ENCODE measurements at regions not wholly inside any gene's neighbourhood (a gene's known extent, or its start where the extent isn't known, plus 50 kb on each side); places are given as distances from the start of the nearest gene placed in this dataset.

DNA sequence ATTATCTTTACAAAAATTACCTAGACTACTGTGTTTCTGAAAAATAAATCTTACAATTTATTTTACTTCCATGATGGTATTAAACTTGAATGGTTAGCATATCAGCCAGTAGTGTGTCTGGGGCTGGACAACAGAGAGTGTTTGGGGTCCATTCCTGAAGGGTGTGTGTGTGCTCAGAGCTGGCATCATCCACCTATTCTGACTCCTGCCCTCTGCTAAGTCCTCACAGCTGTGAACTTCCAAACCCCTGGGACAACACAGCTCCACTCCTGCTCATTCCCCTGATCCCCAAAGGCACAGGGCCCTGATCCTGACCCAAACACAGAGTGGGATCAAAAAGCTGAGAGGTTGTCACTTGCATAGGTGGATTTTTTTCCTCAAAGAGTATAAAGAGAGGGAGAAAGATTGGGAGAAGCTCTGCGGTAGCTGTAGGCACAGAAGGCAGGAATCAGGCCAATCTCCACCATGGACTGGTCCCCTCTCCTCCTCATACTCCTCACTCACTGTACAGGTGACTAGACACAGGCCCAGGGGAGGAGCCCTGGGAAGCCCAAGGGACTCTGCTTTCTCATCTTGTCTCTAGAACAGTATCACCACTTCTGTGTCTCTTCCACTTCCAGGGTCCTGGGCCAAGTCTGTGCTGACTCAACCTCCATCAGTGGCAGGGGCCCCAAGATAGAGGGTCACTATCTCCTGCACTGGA, 55.7 kb upstream of the TOP3B start:
- Histone ChIP-seq H3K27me3 (ENCODE audit: insufficient read depth, poor library complexity, severe bottlenecking) (no peaks in the 10 kb centered on the region), H3K36me3 (ENCODE audit: low read depth) (no peaks in the 10 kb centered on the region), H3K4me1 (ENCODE audit: insufficient read depth, poor library complexity, severe bottlenecking) (no peaks in the 10 kb centered on the region), H3K27ac (ENCODE audit: poor library complexity, severe bottlenecking) (no peak overlapping the region), H3K4me3 (ENCODE audit: severe bottlenecking) (no peak overlapping the region), H3K9me3 (ENCODE audit: severe bottlenecking) (peaks cover 7% of the 10 kb centered on the region)
- no peak for DNase-seq (ENCODE audit: low spot score)
- ATAC-seq (ENCODE audit: low read depth) = no peak
- TF ChIP-seq, protein P1, sequence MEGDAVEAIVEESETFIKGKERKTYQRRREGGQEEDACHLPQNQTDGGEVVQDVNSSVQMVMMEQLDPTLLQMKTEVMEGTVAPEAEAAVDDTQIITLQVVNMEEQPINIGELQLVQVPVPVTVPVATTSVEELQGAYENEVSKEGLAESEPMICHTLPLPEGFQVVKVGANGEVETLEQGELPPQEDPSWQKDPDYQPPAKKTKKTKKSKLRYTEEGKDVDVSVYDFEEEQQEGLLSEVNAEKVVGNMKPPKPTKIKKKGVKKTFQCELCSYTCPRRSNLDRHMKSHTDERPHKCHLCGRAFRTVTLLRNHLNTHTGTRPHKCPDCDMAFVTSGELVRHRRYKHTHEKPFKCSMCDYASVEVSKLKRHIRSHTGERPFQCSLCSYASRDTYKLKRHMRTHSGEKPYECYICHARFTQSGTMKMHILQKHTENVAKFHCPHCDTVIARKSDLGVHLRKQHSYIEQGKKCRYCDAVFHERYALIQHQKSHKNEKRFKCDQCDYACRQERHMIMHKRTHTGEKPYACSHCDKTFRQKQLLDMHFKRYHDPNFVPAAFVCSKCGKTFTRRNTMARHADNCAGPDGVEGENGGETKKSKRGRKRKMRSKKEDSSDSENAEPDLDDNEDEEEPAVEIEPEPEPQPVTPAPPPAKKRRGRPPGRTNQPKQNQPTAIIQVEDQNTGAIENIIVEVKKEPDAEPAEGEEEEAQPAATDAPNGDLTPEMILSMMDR (IDR thresholded peaks at IDR 0.05; ENCODE audit: poor library complexity, severe bottlenecking) = no peak

DNA sequence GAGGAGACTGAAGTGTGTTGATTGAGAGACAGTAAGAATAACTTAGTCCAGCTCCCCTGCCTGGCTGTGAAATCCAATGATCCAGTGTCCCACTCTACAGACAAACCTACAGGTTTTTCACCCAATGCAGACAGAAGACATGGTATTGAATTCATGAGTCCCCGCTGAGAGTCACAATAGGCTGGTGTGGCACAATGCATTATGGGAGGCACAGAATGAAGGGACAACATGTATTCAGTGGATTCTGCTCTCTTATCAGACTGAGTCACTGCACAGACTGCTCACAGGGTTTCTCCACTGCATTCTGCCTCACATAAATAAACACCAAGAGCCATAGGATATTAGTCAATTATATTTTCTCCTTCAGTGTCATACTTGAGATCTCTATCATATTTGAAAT, 55.2 kb upstream of the TOP3B start:
- Histone ChIP-seq H3K4me1 (ENCODE audit: insufficient read depth, poor library complexity, severe bottlenecking) (no peaks in the 10 kb centered on the region), H3K4me3 (ENCODE audit: severe bottlenecking) (no peak overlapping the region), H3K27me3 (ENCODE audit: insufficient read depth, poor library complexity, severe bottlenecking) (no peaks in the 10 kb centered on the region), H3K36me3 (ENCODE audit: low read depth) (no peaks in the 10 kb centered on the region), H3K27ac (ENCODE audit: poor library complexity, severe bottlenecking) (no peak overlapping the region), H3K9me3 (ENCODE audit: severe bottlenecking) (peaks cover 7% of the 10 kb centered on the region)
- TF ChIP-seq, protein P1 (IDR thresholded peaks at IDR 0.05; ENCODE audit: poor library complexity, severe bottlenecking) = no peak
- ATAC-seq (ENCODE audit: low read depth) (no peak), DNase-seq (ENCODE audit: low spot score) (no peak)

DNA sequence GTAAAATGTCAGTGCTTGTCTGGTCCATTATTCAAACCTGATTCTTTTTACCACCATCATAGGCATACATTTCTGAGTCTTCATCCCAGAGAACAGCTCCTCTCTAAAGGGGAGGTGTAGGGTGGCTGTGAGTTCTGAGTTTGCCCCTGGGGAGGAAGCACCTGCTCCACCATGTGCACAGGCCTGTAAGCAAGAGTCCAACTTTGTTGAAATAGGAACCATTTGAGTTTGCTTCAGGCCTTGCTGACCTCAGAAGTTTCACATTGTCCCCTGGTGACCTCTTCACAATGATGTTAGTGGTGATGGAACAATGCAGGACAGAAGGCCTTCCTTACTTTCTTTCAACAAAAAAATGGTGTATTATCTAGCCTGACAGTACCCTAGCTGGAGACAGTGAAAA, 54.6 kb upstream of the TOP3B start:
- TF ChIP-seq, protein P1 (IDR thresholded peaks at IDR 0.05; ENCODE audit: poor library complexity, severe bottlenecking) = no peak
- H3K9me3 ChIP-seq (ENCODE audit: severe bottlenecking) = peaks cover 7% of the 10 kb centered on the region
- no peak overlapping the region for H3K27ac ChIP-seq (ENCODE audit: poor library complexity, severe bottlenecking)
- H3K4me3 ChIP-seq (ENCODE audit: severe bottlenecking) = no peak overlapping the region
- no peaks in the 10 kb centered on the region for H3K4me1 ChIP-seq (ENCODE audit: insufficient read depth, poor library complexity, severe bottlenecking)
- DNase-seq (ENCODE audit: low spot score) = no peak
- H3K27me3 ChIP-seq (ENCODE audit: insufficient read depth, poor library complexity, severe bottlenecking) = no peaks in the 10 kb centered on the region
- ATAC-seq (ENCODE audit: low read depth) = no peak
- H3K36me3 ChIP-seq (ENCODE audit: low read depth) = no peaks in the 10 kb centered on the region

DNA sequence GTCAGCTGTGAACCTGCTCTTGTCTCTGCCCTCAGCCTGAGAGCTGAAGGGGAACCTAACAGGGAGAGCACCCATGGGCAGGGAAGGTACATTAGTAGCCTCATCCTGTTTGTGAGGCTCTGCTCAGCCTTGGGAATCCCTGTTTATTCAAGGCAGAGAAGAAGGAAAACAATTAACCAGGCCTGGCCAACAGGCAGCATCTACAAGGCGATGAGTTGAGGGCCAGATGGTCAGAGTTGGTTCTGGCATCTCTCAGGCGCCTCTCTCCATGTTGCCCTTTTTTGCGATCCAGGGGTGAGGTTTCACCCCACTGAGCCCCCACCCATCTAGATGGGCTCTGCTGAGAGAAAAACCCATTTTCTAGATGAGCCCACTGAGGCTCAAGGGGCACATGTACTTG, 54.0 kb upstream of the TOP3B start:
- H3K27me3 ChIP-seq (ENCODE audit: insufficient read depth, poor library complexity, severe bottlenecking) = no peaks in the 10 kb centered on the region
- no peak for ATAC-seq (ENCODE audit: low read depth)
- no peaks in the 10 kb centered on the region for H3K4me1 ChIP-seq (ENCODE audit: insufficient read depth, poor library complexity, severe bottlenecking)
- TF ChIP-seq, protein P1 (IDR thresholded peaks at IDR 0.05; ENCODE audit: poor library complexity, severe bottlenecking) = no peak
- H3K4me3 ChIP-seq (ENCODE audit: severe bottlenecking) = no peak overlapping the region
- DNase-seq (ENCODE audit: low spot score) = no peak
- H3K27ac ChIP-seq (ENCODE audit: poor library complexity, severe bottlenecking) = no peak overlapping the region
- H3K9me3 ChIP-seq (ENCODE audit: severe bottlenecking) = peaks cover 7% of the 10 kb centered on the region
- no peaks in the 10 kb centered on the region for H3K36me3 ChIP-seq (ENCODE audit: low read depth)

DNA sequence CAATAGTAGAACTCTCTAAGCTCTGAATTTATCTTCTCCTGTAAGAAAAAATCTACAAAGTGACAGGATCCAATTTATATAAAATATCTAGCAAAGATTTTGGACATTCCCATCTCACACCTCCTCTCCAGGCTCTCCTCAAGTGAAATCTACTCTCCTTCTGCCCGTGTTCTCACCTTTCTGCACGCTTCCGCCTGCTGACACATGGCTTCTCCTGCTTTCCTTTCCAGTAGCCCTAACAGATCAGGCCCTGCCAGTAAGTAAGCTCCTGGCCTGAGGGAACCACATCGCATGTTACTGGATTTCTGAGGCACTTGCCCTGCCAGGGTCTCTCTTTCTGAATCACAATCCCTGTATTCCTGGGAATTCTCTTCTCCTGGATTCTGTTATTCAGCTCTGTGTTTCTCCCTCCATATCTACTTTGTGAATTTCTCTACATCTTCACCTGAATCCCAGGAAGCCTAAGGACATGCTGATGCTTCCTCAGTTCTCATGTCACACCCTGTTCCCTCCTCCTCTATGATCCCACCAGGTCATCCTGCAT, 53.3 kb upstream of the TOP3B start:
- peaks cover 7% of the 10 kb centered on the region for H3K9me3 ChIP-seq (ENCODE audit: severe bottlenecking)
- TF ChIP-seq, protein P1 (IDR thresholded peaks at IDR 0.05; ENCODE audit: poor library complexity, severe bottlenecking) = no peak
- DNase-seq (ENCODE audit: low spot score) (no peak), ATAC-seq (ENCODE audit: low read depth) (no peak)
- H3K4me1 ChIP-seq (ENCODE audit: insufficient read depth, poor library complexity, severe bottlenecking) = no peaks in the 10 kb centered on the region
- H3K4me3 ChIP-seq (ENCODE audit: severe bottlenecking) = no peak overlapping the region
- no peaks in the 10 kb centered on the region for H3K27me3 ChIP-seq (ENCODE audit: insufficient read depth, poor library complexity, severe bottlenecking)
- H3K27ac ChIP-seq (ENCODE audit: poor library complexity, severe bottlenecking) = no peak overlapping the region
- H3K36me3 ChIP-seq (ENCODE audit: low read depth) = no peaks in the 10 kb centered on the region

Data from RWPE2 (cell line).